ENCODE measurements at regions not wholly inside any gene's neighbourhood (a gene's known extent, or its start where the extent isn't known, plus 50 kb on each side); places are given as distances from the start of the nearest gene placed in this dataset.

DNA sequence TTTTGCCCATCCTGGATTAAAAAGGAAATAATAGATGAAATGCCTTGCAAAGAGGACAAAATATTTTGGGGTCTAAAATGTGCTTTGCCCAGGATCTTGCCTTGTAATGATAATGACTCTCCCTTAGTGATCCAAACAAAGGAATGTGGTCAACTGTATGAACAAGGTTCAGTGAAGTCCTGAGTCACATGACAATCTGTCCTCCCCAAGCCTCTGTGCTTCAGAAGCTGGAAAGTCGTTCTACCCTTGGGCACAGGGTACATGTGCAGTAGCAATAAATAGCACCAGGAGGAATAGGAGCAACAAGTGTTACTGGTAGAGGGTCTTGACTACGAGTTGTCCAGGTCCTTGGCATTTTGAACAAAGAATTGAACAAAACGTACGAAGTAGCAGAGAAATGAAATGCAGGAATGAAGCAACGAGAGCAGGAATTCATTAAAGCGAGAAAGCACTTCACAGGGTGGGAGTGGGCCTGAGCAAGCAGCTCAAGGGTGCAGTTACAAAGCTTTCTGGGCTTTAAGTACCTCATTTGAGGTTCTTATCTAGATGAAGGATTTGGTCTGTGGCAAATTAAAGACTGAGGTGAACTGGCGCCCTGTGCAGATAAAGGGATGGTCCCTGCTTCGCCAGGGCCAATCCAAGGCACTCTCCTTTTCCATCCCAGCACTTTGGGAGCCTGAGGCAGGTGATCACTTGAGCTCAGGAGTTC lies 65.8 kb downstream of the RESF1 start:
- H3K9me3 ChIP-seq (ENCODE audit: control insufficient read depth, low read depth, low read length), result no peaks in the 10 kb centered on the region
- no peak overlapping the region for H3K27ac ChIP-seq (ENCODE audit: control insufficient read depth, insufficient read depth, low read length)
- no peaks in the 10 kb centered on the region for H3K36me3 ChIP-seq (ENCODE audit: control insufficient read depth in 2 of 2, extremely low read depth in 1 of 2, insufficient read depth in 2 of 2, low read length in 2 of 2)
- H3K4me3 ChIP-seq (ENCODE audit: control insufficient read depth in 2 of 3, extremely low read depth in 1 of 3, insufficient read depth in 2 of 3, low read depth in 1 of 3, low read length in 3 of 3), result no peak overlapping the region
- dilution Hi-C loops (cut with MboI; ENCODE audit: extremely low pct_ligation_motif_present, low sequenced_read_pairs), result no loop called here
- no peak overlapping the region for H2AFZ ChIP-seq (ENCODE audit: control insufficient read depth, low read length)
- H4K20me1 ChIP-seq (ENCODE audit: control insufficient read depth, extremely low read depth, insufficient read depth, low read length), result no peaks in the 10 kb centered on the region
- H3K9ac ChIP-seq (ENCODE audit: control insufficient read depth, extremely low read depth, insufficient read depth, low read length), result no peak overlapping the region
- H3K27me3 ChIP-seq (ENCODE audit: control insufficient read depth, extremely low read depth, insufficient read depth, low read length), result no peaks in the 10 kb centered on the region
- no peaks in the 10 kb centered on the region for H3K4me1 ChIP-seq (ENCODE audit: control insufficient read depth, extremely low read depth, insufficient read depth, low read length)
- no peaks in the 10 kb centered on the region for H3K79me2 ChIP-seq (ENCODE audit: control insufficient read depth, insufficient read depth, low read length)
- DNase-seq (ENCODE audit: low read depth, low spot score), result no peak
- no peak overlapping the region for H3K4me2 ChIP-seq (ENCODE audit: control insufficient read depth, extremely low read depth, insufficient read depth, low read depth, low read length)
- FAIRE-seq, result no peak
- H3K9me1 ChIP-seq (ENCODE audit: control insufficient read depth, extremely low read depth, insufficient read depth, low read length), result no peaks in the 10 kb centered on the region
- TF ChIP-seq EZH2 (IDR thresholded peaks at IDR 0.05; ENCODE audit: low read length), result no peak
- TF ChIP-seq, protein P1, sequence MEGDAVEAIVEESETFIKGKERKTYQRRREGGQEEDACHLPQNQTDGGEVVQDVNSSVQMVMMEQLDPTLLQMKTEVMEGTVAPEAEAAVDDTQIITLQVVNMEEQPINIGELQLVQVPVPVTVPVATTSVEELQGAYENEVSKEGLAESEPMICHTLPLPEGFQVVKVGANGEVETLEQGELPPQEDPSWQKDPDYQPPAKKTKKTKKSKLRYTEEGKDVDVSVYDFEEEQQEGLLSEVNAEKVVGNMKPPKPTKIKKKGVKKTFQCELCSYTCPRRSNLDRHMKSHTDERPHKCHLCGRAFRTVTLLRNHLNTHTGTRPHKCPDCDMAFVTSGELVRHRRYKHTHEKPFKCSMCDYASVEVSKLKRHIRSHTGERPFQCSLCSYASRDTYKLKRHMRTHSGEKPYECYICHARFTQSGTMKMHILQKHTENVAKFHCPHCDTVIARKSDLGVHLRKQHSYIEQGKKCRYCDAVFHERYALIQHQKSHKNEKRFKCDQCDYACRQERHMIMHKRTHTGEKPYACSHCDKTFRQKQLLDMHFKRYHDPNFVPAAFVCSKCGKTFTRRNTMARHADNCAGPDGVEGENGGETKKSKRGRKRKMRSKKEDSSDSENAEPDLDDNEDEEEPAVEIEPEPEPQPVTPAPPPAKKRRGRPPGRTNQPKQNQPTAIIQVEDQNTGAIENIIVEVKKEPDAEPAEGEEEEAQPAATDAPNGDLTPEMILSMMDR (optimal IDR thresholded peaks at IDR 0.05 in 1 of 3, IDR thresholded peaks at IDR 0.05 in 1 of 3, conservative IDR thresholded peaks at IDR 0.05 in 1 of 3; ENCODE audit: extremely low read depth in 1 of 3, insufficient read depth in 2 of 3, low read length in 3 of 3), result no peak

DNA sequence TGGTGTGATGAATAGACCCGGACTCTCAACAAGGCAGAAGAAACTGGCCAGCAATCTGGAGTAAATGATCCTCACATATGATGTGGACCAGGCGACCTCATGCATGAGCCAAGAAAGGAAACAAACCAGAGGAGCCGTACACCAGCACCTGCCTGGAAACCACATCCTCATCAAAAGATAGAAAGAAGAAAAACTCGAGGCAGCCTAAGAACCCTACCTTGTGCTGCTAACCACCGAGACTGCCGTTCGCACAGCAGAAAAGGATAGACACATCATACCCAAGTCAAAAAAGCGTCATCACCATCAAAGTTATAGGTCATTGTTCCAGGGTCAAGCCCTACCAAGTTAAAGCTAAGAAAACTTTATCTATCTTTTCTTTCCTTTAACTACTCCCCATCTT lies 66.7 kb downstream of the RESF1 start:
- no peak overlapping the region for H3K4me2 ChIP-seq (ENCODE audit: control insufficient read depth, extremely low read depth, insufficient read depth, low read depth, low read length)
- no peak overlapping the region for H3K27ac ChIP-seq (ENCODE audit: control insufficient read depth, insufficient read depth, low read length)
- no peak overlapping the region for H3K4me3 ChIP-seq (ENCODE audit: control insufficient read depth in 2 of 3, extremely low read depth in 1 of 3, insufficient read depth in 2 of 3, low read depth in 1 of 3, low read length in 3 of 3)
- H3K27me3 ChIP-seq (ENCODE audit: control insufficient read depth, extremely low read depth, insufficient read depth, low read length), result no peaks in the 10 kb centered on the region
- H3K79me2 ChIP-seq (ENCODE audit: control insufficient read depth, insufficient read depth, low read length), result no peaks in the 10 kb centered on the region
- no peak overlapping the region for H3K9ac ChIP-seq (ENCODE audit: control insufficient read depth, extremely low read depth, insufficient read depth, low read length)
- H3K9me3 ChIP-seq (ENCODE audit: control insufficient read depth, low read depth, low read length), result no peaks in the 10 kb centered on the region
- dilution Hi-C loops (cut with MboI; ENCODE audit: extremely low pct_ligation_motif_present, low sequenced_read_pairs), result no loop called here
- no peaks in the 10 kb centered on the region for H3K36me3 ChIP-seq (ENCODE audit: control insufficient read depth in 2 of 2, extremely low read depth in 1 of 2, insufficient read depth in 2 of 2, low read length in 2 of 2)
- H4K20me1 ChIP-seq (ENCODE audit: control insufficient read depth, extremely low read depth, insufficient read depth, low read length), result no peaks in the 10 kb centered on the region
- DNase-seq (ENCODE audit: low read depth, low spot score) (no peak), FAIRE-seq (no peak)
- no peaks in the 10 kb centered on the region for H3K9me1 ChIP-seq (ENCODE audit: control insufficient read depth, extremely low read depth, insufficient read depth, low read length)
- no peaks in the 10 kb centered on the region for H3K4me1 ChIP-seq (ENCODE audit: control insufficient read depth, extremely low read depth, insufficient read depth, low read length)
- H2AFZ ChIP-seq (ENCODE audit: control insufficient read depth, low read length), result no peak overlapping the region
- no peak for TF ChIP-seq EZH2 (IDR thresholded peaks at IDR 0.05; ENCODE audit: low read length)
- TF ChIP-seq, protein P1 (optimal IDR thresholded peaks at IDR 0.05 in 1 of 3, IDR thresholded peaks at IDR 0.05 in 1 of 3, conservative IDR thresholded peaks at IDR 0.05 in 1 of 3; ENCODE audit: extremely low read depth in 1 of 3, insufficient read depth in 2 of 3, low read length in 3 of 3), result no peak
